ENCODE measurements at regions not wholly inside any gene's neighbourhood (a gene's known extent, or its start where the extent isn't known, plus 50 kb on each side); places are given as distances from the start of the nearest gene placed in this dataset.

DNA sequence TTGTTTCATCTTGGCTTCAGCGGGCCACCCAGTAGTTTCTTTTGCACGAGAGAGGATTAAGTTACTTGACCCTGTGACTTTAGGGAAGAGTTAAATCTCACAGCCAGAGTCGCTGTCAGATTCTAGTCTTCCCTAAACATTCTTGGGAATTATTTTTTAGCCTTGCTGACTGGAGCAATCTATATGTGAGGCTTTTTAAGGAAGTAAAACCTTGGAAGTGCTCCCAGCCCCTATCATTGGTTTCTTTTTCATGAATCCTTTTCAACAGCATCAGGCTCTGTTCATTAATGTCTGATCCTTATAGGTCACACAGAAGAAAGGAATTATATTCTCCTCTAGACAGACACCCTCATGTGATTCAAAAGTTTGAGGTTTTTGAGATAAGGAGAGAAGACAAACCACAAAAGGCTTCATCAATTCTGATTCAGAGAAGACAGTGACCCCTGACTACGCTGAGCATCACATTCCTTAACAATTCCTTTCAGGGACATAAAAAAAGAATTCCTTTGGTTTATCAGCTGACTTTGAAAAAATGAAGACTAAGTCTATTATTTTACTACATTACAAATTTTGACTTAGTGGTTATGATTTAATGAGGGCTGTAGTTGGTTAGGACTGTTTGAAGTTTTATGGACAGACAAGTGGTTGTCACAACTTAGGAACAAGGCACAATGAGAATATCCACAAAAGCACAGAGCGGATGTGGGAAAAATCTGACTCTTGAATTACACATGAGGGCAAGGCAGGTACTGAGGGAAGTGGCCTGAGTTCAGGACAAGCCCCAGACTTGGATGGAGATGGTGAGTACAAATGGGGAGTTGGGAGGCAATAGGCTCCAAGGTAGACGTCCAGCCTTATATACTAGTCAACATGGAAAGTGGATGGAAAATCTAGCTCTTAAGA is 171.1 kb upstream of the STT3B start:
- TF ChIP-seq CTCF (IDR thresholded peaks at IDR 0.05; ENCODE audit: unreplicated experiment) = no peak
- Mint-ChIP-seq H3K27ac (peak overlapping the region; percentile 44), H3K9me3 (no peaks in the 10 kb centered on the region), H3K4me1 (peaks cover 21% of the 10 kb centered on the region), H3K4me3 (no peak overlapping the region), H3K36me3 (no peaks in the 10 kb centered on the region), H3K27me3 (ENCODE audit: low read depth) (no peaks in the 10 kb centered on the region)
- no peak for DNase-seq (ENCODE audit: low spot score in 2 of 2, unreplicated experiment in 2 of 2)

DNA sequence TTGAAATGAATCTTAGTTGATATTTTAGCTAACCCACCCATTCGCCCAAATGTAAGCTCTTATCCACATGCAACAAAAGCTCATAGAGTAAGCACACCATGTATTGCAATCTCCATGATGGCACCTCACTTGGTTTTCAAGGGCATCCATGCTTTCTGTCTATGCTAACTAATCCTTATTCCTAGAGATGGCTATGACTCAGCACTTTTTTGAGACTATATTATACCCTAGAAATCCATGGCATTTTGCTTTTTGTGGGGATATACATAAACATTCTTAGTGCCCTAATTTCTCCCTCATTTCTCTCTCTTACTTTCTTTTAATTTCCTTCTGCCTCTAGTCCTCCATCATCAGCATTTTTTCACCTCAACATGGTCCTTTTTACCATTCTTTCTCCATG is 168.5 kb upstream of the STT3B start:
- no peaks in the 10 kb centered on the region for H3K9me3 Mint-ChIP-seq
- H3K27me3 Mint-ChIP-seq (ENCODE audit: low read depth) = no peaks in the 10 kb centered on the region
- DNase-seq (ENCODE audit: low spot score in 2 of 2, unreplicated experiment in 2 of 2) = no peak
- H3K27ac Mint-ChIP-seq = no peak overlapping the region
- no peaks in the 10 kb centered on the region for H3K36me3 Mint-ChIP-seq
- no peak overlapping the region for H3K4me3 Mint-ChIP-seq
- peaks cover 19% of the 10 kb centered on the region for H3K4me1 Mint-ChIP-seq
- TF ChIP-seq CTCF (IDR thresholded peaks at IDR 0.05; ENCODE audit: unreplicated experiment) = no peak

GRCh38 chr3:31364711-31365110 is 168.0 kb upstream of the STT3B start:
- Mint-ChIP-seq H3K27me3 (ENCODE audit: low read depth) (no peaks in the 10 kb centered on the region), H3K4me1 (peaks cover 19% of the 10 kb centered on the region), H3K4me3 (no peak overlapping the region), H3K9me3 (no peaks in the 10 kb centered on the region), H3K27ac (no peak overlapping the region), H3K36me3 (no peaks in the 10 kb centered on the region)
- TF ChIP-seq CTCF (IDR thresholded peaks at IDR 0.05; ENCODE audit: unreplicated experiment) = no peak
- no peak for DNase-seq (ENCODE audit: low spot score in 2 of 2, unreplicated experiment in 2 of 2)

GRCh38 chr3:31367518-31367917 is 165.2 kb upstream of the STT3B start:
- Mint-ChIP-seq H3K4me1 (peaks cover 15% of the 10 kb centered on the region), H3K4me3 (no peak overlapping the region), H3K27ac (no peak overlapping the region), H3K9me3 (peaks cover 4% of the 10 kb centered on the region), H3K36me3 (no peaks in the 10 kb centered on the region), H3K27me3 (ENCODE audit: low read depth) (no peaks in the 10 kb centered on the region)
- no peak for TF ChIP-seq CTCF (IDR thresholded peaks at IDR 0.05; ENCODE audit: unreplicated experiment)
- DNase-seq (ENCODE audit: low spot score in 2 of 2, unreplicated experiment in 2 of 2) = no peak

GRCh38 chr3:31369637-31370379 is 162.9 kb upstream of the STT3B start:
- Mint-ChIP-seq H3K4me3 (no peak overlapping the region), H3K36me3 (no peaks in the 10 kb centered on the region), H3K27ac (peak overlapping the region; percentile 30), H3K27me3 (ENCODE audit: low read depth) (no peaks in the 10 kb centered on the region), H3K9me3 (peaks cover 4% of the 10 kb centered on the region), H3K4me1 (peaks cover 15% of the 10 kb centered on the region)
- no peak for DNase-seq (ENCODE audit: low spot score in 2 of 2, unreplicated experiment in 2 of 2)
- TF ChIP-seq CTCF (IDR thresholded peaks at IDR 0.05; ENCODE audit: unreplicated experiment) = no peak
